ENCODE measurements at regions not wholly inside any gene's neighbourhood (a gene's known extent, or its start where the extent isn't known, plus 50 kb on each side); places are given as distances from the start of the nearest gene placed in this dataset.
A peak's percentile ranks its signal among the peaks of the same experiment; 100 is the strongest.

DNA sequence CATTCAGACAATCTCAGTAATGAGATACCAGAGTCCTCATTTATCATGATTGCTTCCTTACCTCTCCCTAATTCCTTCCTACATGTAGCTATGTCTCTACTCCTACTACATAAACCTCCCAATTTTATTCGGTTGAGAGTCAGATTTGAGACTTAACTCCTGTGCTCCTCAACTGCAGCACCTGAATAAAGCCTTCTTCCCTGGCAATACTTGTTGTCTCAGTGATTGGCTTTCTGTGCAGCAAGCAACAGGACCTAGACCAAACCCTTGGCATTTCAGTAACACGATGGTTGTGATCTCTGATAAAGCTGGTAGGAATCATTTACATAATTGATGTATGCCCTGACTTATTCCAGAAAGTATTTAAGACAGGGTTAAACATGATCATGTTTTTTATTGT lies 106.7 kb upstream of the NANOGP8 start (continued):
- TF ChIP-seq KAT7 (CRISPR knock-in tag; IDR thresholded peaks at IDR 0.05; ENCODE audit: borderline replicate concordance), result no peak
- TF ChIP-seq ARID3B (CRISPR knock-in tag; IDR thresholded peaks at IDR 0.05; ENCODE audit: borderline replicate concordance), result no peak
- no peak for TF ChIP-seq ZC3H11A (IDR thresholded peaks at IDR 0.05; ENCODE audit: low read depth, low read length)
- TF ChIP-seq MECOM (CRISPR knock-in tag; IDR thresholded peaks at IDR 0.05), result no peak
- TF ChIP-seq LEF1 (IDR thresholded peaks at IDR 0.05), result no peak
- TF ChIP-seq ETV6 (IDR thresholded peaks at IDR 0.05; ENCODE audit: borderline replicate concordance in 1 of 2, low read depth in 2 of 2, low read length in 1 of 2), result no peak
- no peak for TF ChIP-seq ETV6 (CRISPR knock-in tag; IDR thresholded peaks at IDR 0.05; ENCODE audit: borderline replicate concordance)
- no peak for TF ChIP-seq DACH1 (IDR thresholded peaks at IDR 0.05; ENCODE audit: partially characterized antibody)
- TF ChIP-seq ARID4B (CRISPR knock-in tag; IDR thresholded peaks at IDR 0.05), result no peak
- TF ChIP-seq HIVEP1 (CRISPR knock-in tag; IDR thresholded peaks at IDR 0.05), result no peak
- TF ChIP-seq ZBTB26 (CRISPR knock-in tag; IDR thresholded peaks at IDR 0.05), result no peak
- TF ChIP-seq DMBX1 (CRISPR knock-in tag; IDR thresholded peaks at IDR 0.05; ENCODE audit: borderline replicate concordance), result no peak
- TF ChIP-seq POLR2H (tag; IDR thresholded peaks at IDR 0.05; ENCODE audit: low read depth), result no peak
- no peak for TF ChIP-seq ZNF444 (CRISPR knock-in tag; IDR thresholded peaks at IDR 0.05)
- TF ChIP-seq CBX5 (IDR thresholded peaks at IDR 0.05; ENCODE audit: borderline replicate concordance, low read depth), result peak; percentile 99
- TF ChIP-seq NFYB (IDR thresholded peaks at IDR 0.05; ENCODE audit: extremely low read depth, insufficient read length), result no peak
- TF ChIP-seq TEAD4 (IDR thresholded peaks at IDR 0.05; ENCODE audit: low read length), result no peak
- TF ChIP-seq TEAD4 (CRISPR knock-in tag; IDR thresholded peaks at IDR 0.05; ENCODE audit: borderline replicate concordance), result no peak
- TF ChIP-seq KLF10 (CRISPR knock-in tag; IDR thresholded peaks at IDR 0.05), result no peak
- peak in 1 of 2 experiments; percentile 98; a peak in 2 of 3 replicates for TF ChIP-seq CBX3 (IDR thresholded peaks at IDR 0.05; ENCODE audit: borderline replicate concordance in 1 of 2, low read length in 2 of 2)
- TF ChIP-seq, protein P1, sequence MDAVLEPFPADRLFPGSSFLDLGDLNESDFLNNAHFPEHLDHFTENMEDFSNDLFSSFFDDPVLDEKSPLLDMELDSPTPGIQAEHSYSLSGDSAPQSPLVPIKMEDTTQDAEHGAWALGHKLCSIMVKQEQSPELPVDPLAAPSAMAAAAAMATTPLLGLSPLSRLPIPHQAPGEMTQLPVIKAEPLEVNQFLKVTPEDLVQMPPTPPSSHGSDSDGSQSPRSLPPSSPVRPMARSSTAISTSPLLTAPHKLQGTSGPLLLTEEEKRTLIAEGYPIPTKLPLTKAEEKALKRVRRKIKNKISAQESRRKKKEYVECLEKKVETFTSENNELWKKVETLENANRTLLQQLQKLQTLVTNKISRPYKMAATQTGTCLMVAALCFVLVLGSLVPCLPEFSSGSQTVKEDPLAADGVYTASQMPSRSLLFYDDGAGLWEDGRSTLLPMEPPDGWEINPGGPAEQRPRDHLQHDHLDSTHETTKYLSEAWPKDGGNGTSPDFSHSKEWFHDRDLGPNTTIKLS (IDR thresholded peaks at IDR 0.05; ENCODE audit: borderline replicate concordance, low read depth), result no peak
- TF ChIP-seq RBM15 (IDR thresholded peaks at IDR 0.05; ENCODE audit: insufficient read depth, low read length), result no peak
